Activated gamma-delta T cell treated with Interleukin-2 at 50 U/mL for 16 hours (primary cell): ENCODE measurements at regions not wholly inside any gene's neighbourhood (a gene's known extent, or its start where the extent isn't known, plus 50 kb on each side); places are given as distances from the start of the nearest gene placed in this dataset.

ENCODE experiments used
- DNase-seq: peaks from one replicate; pipeline ENCODE4 v3.0.0-alpha.2; 2020

DNA sequence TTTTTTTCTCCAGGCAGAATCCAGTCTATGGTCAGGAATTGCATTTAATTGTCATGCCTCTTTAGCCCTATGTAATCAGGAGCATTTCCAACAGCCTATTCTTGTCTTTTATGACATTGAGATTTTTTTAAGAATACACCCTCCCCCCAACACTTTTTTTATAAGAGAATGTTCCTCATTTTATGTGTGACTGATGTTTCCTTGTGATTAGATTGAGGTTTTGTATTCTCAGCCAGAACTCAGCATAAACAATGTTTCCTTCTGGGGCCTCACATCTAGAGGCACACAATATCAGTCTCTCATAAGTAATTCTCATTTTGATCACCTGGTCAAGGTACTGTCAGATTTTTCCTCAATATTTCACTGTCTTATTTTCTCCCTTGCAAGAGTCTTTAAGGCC is 193.4 kb upstream of the PDE1C start:
- no peak for DNase-seq

GRCh38 chr7:32262315-32262714 is 192.1 kb upstream of the PDE1C start:
- no peak for DNase-seq

DNA sequence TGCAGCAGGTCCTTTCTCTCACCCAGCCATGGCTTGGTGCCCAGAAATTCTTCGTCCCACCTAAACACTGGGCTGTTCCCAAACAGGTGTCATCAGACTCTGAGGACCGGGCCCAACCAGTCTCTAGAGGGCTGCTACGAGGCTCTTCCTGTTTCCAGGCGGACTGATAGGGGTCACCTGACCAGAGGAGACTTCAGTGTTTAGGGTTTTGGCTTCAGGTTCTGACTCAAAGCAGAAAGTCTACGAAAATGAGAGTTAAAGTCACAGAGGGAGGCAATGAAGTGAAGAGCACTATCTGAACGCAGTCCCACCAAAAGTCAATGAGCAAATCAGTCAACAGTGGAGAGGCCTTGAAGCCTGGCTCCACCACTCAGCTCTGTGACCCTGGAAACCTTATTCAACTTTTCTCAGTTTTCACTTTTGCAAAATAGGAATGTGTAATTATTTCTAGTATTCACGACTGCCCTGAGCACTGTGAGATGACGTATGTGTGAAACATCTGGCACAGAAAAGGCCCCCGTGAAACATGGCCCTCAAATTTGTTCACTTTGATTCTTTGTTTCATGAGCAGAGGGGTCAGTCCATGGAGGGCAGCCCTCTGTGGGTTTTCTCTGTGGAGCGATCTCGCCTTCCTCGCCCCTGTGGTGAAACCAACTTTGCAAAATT is 189.9 kb upstream of the PDE1C start:
- no peak for DNase-seq

GRCh38 chr7:32258265-32258664 is 188.1 kb upstream of the PDE1C start:
- no peak for DNase-seq

DNA sequence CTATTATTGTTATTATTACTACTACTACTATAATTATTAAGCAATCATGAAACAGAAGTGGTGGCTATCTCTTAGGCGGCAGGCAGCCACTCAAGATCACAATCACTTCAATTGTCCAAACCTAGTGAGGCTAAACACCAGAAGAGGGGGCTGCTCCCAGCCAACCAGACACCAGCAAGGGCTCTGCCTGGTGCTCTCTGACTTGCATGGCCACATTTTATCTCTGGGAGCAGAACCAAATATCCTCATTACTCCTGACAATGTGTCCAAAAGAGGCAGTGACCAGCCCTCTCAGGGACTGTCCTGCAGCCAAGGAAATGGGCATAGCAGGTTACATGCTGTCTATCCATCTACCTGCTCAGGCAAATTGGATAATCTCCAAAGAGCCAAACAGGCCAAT is 187.4 kb upstream of the PDE1C start:
- DNase-seq = no peak

DNA sequence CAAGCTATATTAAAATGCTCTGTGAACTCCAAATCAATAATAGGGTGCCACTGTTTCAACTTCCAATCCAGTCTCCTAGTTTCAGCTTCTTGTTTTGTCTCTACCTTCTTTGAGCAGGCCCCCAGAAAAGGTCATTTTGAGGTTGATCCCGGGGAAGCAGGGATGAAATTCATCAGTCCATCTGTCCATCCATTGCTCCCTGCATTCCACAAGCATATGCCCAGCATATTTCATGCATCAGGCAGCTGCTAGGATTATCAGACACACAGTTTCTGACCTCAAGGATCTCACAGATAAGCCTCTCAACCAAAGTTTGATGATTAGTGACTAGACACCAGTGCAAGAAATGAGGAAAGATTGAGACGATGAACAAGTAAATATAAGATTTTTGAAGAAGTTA is 186.6 kb upstream of the PDE1C start:
- no peak for DNase-seq

- no peak for DNase-seq
Observed at GRCh38 chr7:32256376-32256775, 186.2 kb upstream of the PDE1C start.

DNA sequence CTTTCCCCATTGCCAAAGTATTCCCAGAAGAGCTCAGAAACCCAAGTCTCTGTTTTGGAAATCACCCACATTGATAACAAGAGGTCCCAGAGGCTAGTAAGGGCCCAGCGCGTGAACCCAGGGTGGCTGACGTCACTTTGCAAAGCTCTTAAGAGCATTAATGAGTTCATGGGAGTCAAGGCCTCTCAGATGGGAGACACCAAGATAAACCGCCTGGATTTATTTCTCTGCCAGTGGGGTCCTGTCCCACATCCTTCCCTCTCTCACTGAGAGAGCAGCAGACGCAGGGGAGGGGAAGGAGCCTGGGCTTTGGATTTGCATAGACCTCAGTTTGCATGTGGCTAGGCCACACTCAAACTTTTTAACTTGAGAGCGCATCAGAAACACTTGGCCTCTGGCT is 184.8 kb upstream of the PDE1C start:
- DNase-seq = no peak

DNA sequence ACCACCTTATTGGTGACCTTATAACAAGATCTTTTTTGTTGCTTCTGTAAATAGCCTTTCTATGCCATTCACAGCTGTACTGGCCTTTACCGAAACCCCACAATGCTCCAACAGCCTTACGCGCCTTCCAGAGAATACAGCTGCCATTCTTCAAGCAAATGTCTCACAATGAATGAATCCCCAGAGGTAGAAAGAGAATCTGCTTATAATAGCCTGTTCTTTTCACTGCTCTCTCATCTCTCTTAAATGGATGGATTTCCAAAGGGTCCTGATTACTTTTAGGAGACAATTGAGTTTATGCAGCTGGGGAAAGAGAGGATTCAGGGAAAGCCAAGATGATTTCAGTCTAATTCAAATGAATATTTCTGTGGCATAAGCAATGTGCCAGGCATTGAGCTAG is 183.1 kb upstream of the PDE1C start:
- no peak for DNase-seq

DNA sequence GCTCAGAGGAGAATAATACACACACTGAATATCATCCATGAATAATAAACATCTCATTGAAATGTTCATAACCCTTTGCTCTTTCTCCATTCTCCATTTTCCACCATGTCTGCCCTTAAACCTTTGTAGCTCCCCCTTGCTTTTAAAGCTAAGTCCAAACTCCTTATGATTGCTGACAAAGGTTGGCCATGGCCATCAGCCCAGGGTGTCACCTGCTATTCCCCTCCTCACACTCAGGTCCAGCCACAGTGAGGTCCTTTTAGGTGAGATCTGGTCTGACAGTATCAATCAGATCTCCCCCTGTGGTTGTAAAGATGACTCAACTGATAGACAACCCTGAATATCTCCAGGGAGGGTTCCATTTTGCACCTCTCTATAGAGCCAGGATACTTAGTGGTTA is 181.5 kb upstream of the PDE1C start:
- DNase-seq = no peak

DNA sequence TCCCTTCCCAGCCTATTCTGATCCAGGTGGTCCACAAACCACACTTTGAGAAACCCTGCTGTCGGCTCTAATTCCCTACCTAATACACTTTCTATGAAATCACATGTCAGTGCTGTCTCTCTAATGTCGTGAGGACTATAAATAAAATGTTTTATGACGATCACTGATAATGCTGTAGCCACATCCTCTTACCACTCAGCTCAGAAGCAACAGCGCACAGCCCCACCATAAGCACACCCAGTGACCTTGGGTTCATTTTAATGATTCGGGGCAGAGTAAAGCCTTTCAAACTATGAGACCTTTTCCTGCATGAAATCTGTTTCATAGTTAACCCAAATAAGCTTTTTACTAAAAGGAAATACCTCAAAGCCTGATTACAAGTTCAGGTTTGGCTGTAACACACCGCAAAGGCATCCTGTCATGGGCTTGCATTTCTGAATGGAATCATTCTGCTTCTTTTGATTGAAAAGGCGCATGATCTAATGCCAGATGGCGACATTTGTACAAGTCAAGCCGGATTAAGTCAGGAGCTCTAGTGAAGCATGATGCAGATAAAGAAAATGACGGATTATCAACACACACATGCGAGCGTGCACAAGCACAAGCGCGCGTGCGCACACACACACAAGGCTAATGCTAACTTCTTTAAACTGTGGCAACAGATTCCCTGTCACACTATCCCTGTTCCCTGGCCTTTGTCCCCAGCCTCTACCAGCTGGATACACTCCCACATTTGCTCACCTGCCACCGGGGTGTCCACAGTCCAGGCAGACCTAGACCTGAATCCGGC is 180.5 kb upstream of the PDE1C start:
- DNase-seq = no peak

GRCh38 chr7:32250003-32250402 is 179.8 kb upstream of the PDE1C start:
- no peak for DNase-seq

DNA sequence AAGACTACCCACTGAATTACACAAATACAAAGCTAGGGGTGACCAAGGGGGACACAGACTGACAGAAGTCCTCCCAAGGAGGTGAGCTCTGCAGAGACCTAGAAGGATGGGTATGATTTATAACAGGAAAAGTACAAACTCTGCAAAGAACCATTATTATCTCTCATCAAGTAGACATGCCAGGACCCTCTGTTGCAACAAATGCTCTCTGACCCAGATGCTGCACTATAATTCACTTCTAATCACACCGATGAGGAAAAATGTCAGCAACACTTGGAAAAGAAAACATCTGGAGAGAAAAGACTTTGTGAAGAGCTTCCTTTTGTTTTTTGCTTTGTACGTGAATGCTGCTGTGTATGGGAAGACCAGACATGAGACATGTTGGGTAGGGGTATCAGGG is 178.3 kb upstream of the PDE1C start:
- DNase-seq = no peak

GRCh38 chr7:32244806-32245345 is 174.7 kb upstream of the PDE1C start:
- no peak for DNase-seq

DNA sequence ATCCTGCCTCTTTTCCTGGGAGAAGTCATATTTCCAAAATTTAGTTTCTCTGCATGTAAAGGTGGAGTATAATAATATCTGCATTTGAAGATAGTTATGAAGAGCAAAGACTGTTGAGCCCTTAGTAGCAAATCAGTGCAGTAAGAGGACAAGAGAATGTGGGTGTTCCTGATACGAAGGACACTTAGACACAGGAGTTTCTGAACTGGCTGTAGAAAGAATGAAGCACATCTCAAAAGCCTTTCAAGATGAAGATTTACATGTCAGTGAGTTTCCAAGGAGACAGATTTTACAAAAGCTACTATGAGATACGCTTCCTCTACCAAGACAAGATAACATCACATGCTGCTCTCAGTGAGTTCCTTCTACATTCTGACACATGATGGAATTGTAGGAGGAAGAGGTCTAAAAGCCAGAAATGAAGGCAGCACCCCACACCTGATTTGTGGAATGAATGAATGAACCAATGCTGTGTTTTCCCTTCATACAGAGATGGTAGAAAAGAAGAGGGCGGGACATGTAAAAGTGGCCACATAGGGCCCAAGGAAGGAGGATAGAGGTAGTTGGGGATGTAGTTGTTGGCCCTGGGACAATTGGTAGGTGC is 173.6 kb upstream of the PDE1C start:
- no peak for DNase-seq

DNA sequence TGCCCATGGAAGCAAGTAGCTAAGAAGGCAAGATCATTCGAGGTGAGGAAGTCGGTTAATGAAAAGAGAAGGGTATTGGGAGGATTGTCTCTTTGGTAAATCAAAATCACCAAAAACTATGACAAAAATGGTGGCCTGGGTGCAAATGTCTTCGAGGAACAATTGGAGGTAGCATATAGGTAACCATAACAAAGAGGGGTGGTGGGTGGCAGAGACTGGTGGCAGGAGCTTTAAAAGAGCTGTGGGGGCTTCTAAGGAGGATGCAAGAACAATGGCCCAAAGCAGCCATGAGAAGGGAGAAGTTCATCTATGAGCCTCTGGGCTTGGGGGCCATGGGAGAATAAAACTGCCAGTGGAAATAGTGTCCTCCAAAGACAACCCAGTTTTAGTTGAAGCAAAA is 172.2 kb upstream of the PDE1C start:
- no peak for DNase-seq

DNA sequence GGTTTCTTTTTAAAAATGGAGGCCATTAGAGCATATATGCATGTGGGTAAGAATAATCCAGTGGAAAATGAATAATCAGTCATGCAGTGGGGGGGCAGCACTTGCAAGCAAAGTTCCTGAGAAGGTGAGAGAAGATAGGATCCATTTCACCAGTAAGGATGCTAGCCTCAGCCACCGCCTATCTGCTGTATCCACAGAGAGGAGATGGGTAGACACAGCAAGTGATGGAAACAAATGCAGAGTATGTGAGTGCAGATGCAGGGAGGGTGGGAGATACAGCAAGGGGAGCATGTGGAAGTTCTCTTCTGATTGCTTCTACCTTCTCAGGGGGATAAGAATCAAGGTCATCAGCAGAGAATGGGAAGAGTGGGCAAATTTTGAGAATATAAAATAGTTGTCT is 171.4 kb upstream of the PDE1C start:
- no peak for DNase-seq

DNA sequence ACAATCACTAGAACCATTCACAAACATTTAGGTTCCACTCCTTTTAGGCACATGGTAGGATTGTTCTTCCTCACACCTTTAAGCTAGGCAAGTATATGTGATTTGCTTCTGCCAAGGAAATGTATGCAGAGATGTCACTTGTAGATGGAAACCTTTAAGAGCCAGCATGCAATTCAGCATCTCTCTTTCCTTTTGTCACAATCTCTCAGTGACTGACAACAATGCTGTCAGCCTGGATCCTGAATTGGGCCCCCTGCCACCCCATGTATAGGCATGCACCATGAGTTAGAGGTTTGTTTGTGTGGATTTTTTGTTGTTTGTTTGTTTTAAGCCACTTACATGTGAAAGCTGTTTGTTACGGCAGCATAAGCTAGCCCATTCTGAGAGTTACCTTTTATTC is 169.6 kb upstream of the PDE1C start:
- no peak for DNase-seq

GRCh38 chr7:32228601-32229000 is 158.4 kb upstream of the PDE1C start:
- no peak for DNase-seq

- no peak for DNase-seq
Observed at GRCh38 chr7:32227746-32228145, 157.5 kb upstream of the PDE1C start.

DNA sequence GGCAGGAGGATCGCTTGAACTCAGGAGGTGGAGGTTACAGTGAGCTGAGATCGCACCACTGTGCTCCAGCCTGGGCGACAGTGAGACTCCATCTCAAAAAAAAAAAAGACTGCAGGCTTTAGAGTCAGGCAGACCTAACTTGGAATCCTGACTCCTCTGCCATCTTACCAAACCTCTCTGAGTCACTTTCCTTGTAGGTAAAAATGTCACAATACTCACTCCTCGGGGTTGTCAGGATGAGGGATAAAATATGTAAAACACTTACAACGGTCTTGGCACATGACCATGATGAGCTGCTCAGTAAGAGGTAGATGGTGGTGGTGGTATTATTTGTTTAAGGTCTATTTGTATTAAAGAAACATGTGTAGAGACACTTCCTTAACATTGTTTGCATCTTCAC is 154.1 kb upstream of the PDE1C start:
- DNase-seq = no peak

GRCh38 chr7:32223721-32224120 is 153.5 kb upstream of the PDE1C start:
- no peak for DNase-seq

DNA sequence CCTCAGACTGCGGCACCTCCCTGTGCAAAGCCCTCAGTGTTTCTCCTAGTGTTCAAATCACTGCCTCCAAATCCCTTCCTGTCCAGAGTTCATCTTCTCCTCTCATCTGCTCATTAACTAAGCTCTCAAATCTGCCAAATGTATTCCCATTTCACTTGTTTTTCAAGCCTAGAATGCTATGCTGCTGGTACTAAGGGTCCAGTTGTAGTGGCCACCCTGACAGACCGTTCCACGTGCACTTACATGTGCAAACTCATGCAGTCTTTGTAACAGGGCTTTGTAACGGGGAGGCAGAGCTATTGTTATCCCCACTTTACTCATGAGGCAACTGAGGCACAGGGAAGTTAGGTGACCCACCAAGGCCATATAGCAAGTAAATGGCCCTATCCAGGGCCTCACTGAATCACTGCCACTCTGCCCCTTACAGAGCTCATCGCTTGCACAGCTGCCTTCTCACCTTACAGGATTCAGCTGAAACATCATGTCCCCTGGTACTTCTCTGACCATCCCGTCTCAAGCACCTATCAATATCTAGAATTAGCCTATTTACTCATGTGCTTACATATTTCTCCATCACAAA is 153.0 kb upstream of the PDE1C start:
- no peak for DNase-seq
